Activated CD8-positive, alpha-beta memory T cell treated with anti-CD3 and anti-CD28 coated beads for 4 hours (primary cell): ENCODE measurements at regions not wholly inside any gene's neighbourhood (a gene's known extent, or its start where the extent isn't known, plus 50 kb on each side); places are given as distances from the start of the nearest gene placed in this dataset.

Experiments used
- DNase-seq, 2 donors: peaks; one replicate each; pipeline ENCODE4 v3.0.0-alpha.2; 2020; ENCODE audit warnings: low read depth in 2 of 2

DNA sequence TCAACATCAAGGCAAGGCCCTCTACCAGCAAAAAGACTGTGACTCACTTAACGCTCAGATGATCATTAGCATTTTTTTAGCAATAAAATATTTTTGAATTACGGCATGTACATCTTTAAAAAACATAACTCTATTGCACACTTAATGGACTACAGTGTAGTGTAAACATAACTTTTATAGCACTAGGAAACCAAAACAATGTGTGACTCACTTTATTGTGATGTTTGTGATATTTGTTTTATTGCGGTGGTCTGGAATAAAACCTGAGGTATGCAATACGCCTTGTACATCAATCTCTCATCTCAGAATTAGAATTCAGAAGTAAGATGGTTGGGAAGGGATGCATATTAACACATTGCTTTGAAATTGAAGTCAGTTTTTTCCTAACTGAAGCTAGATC, 106.9 kb upstream of the PTCH1 start:
- DNase-seq, result no peak

DNA sequence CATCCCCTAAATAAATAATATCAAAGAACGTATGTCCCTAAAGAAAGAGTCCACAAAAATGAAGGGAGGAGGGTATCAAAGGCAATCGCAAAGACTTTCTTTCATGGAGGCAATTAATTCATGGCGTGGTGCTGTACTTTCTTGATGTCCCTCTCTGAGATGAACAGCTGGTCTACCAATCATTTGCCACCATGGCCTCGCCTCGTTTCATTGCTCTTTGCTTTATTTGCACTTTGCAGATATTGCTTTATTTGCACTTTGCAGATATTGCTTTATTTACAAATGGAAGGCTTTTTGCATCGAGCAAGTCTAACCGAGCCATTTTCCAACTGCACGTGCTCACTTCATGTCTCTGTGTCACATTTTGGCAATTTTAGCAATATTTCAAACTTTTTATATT, 104.0 kb upstream of the PTCH1 start:
- no peak for DNase-seq

DNA sequence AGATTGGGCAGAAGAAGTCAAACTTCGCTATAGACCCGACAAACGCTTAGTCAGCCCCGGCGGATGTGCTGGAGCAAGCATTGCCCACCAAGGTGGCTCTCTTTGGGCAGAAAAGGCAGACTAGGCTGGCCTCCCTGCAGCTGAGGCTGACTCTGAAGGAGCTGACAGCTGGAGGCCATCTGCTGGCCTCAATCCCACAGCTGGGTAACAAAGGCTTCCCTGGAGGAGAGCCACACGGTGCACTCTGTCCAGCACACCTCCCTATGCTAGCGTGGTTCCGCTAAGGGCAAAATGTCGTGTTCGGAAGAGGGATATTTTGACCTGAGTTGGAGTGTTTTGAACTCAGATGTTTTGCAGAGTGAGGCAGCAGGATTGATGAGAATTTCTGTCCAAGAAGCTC, 103.5 kb upstream of the PTCH1 start:
- no peak for DNase-seq

DNA sequence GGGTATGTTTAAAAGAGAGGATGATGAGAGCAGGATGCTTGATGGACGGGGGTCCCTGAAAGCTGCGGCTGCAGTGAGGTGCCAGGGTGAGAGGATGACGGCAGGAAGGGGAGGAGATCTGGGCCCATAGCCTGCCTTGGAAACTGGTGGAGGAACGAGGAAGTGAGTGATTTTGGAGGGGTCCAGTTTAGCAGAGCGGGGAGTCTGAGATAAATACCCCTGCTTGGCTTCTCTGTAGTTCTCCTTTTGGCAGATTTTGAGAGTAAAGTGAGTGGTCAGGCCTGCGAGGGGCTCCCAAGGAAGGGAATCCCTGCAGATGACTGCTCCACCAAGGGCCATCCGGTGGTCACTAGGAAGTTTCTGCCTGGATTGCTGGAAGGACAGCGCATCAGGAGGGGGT, 98.5 kb upstream of the PTCH1 start:
- DNase-seq, result no peak

DNA sequence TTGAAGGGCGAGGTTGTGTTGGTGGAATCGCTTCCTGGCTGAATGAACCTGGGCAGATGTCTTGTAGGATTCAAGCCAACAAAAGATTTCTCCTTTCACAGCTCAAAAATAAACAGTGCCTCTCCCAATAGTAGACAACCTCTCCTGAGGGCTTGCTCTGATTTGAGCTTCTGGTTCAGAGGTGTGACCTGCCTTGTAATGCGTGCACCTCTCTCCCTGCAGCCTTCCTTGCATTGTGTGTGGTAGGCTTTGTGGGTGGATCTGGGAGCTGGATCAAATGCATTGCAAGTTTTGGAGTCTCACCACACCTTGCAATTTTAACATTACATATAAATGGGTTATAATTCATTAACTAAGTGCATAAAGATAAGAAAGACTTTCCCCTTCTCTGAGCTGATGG, 96.9 kb upstream of the PTCH1 start:
- DNase-seq, result no peak

DNA sequence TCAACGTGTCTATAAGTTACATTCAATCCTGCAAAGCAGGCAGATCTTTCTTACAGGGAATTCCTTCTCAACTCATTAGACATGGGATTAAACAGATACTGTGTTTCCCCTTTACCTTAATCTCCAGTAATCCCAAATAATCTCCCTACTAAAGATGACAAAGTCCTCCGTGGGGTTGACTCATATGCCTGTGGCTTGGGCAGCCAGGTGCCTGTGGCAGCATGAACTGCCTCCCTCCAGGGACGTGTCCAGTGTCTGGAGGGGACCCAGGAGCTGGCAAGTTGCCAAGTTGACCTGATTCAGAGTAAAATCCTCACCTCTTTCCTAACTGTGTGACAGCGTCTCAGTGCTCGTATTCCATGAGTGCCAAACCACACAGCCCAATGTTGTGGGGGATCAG, 94.6 kb upstream of the PTCH1 start:
- DNase-seq, result no peak

DNA sequence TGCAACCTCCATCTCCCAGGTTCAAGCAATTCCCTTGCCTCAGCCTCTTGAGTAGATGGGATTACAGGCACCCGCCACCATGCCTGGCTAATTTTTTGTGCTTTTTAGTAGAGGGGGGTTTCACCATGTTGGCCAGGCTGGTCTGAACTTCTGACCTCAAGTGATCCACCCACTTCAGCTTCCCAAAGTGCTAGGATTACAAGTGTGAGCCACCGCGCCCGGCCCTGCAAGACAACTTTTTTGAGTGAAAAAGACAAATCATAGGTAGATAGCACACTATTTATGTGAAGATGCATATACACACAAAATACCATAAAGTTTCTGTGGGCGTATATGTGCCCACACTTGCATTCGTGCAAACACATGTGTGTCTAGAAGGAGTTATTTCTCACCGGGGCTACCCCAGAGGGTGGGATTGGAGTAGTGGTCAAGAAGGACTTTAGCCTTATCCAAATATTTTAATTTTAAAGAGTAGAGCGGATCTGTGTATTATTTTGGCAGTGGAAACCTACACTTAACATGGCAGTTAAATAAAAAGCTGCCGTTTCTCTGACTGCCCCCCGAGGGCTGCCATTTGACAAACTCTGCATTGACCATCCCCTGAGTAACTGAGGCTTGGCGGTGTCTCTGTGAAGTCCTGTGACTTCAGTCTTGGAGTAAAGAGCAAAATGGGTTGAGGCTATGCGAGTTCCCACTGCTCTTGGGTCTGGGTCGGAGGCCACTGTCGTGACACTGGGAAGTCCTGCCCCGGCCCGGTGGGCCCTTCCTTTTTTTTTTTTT, 93.4 kb upstream of the PTCH1 start:
- DNase-seq, result no peak

DNA sequence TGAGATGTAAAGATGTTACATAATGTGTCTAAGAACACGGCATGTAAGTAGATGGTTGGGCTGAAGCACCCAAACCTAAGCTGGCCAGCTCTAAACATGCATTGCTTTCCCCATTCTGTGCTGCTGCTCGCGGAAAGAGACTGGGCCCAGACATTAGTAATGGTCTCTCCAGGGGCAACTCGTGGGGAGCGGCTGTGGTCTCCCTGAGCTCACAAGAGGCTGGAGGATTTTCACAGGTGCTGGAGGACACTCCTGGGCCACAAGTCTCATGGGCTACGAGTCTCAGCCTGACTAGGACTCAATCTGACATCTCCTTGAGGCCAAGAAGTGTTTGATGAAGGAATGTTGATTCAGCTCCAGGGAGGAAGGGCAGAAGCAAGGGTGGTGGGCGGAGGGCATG, 92.7 kb upstream of the PTCH1 start:
- DNase-seq, result no peak

DNA sequence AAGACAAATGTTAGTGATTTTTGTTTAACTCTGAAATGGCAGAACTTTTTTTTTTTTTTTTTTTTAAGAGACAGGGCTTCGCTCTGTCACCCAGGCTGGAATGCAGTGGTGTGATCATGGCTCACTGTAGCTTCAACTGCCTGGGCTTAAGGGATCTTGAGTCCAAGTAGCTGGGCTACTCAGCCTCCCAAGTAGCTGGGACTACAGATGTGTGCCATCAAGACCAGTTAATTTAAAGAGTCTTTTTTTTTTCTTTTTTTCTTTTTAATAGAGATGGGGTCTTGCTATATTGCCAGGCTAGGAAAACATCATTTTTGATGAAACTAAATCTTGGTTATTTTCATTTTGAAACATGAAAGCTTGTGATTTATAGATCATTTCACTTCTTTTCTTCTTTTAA, 91.6 kb upstream of the PTCH1 start:
- no peak for DNase-seq

DNA sequence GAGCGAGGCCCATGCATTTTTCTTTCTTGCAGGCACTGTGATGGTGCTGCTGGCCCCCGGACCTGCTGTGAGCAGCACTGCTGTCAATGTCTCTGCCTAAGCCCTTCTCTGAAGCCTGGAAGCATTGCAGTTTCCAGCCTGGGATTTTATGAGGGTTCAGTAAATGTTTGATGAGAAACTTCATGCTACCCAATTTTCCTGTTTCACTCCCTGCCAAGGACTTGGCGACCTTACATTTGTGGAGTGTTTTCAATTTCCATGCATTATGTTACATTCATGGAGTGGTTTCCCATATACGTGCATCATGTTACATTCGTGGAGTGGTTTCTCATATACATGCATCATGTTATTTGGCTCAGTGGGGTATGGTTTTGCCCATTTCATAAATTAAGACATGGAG, 90.7 kb upstream of the PTCH1 start:
- no peak for DNase-seq

DNA sequence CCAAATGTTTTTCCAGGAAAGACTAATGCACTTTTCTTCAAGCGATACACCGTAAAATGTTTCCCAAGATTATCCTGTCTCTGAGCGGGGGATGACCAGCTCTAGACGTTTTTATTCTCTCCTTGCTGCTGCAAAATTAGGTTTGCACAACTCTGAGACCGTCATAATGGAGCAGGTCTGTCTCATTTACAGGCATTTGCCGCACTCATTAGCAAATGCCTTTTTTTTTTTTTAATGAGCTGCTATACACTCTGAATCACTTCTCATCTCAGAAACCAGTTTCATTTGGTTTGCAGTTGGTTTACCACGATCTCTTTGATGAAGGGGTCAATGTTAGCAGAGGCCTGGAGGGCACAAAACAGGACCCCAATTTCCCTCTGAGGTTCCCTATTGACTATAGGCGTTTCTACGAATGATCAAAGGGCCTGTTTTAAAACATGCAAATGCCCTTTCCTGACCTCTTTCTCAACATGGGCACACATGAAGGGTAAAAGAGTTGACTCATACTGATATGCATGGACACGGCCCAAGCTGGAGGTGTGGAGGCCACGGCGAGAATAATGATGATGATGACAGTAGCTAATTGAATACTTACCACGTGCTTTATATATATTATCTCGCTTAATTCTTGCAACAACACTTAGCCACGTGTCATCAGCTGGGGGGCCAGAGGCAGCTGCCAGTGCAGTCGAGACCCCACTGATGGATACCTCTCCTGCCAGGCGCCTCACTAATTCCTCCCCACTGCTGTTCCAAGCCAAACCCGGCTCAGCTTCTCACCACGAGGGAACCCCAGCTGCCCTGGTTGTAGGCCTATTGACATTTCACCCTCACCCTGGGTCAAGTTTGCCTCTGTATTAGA, 89.9 kb upstream of the PTCH1 start:
- no peak for DNase-seq

DNA sequence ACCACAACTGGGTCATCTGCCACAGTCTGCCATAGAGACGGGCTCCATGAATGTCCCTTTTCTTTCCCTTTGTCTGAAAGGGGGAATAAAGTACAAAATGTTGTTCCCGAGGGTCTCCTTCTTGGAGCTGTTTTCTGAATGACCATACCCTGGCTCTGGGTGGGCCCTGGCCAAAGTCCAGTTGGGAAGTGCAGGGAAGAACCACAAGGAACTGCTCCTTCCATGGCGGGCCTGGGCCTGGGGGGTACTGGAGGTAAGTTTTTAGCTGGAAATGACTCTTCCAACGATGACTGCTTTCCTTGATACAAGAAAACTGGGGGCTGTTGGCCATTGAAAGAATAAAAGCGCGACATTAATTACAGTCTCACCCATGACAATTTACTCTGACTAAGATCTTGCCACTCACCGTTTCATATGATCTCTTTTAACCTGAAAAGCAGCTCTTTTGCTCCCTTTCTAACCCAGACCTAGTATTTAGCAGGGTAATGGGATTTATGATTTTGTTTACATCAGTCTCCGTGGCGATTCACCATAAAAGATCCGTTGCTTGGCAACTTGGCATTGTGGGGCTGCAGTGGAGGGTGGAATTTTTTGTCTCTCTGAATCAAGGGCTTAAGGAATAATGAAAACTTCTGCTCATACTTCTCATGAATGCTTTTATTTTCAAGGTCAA, 89.2 kb upstream of the PTCH1 start:
- DNase-seq, result no peak

DNA sequence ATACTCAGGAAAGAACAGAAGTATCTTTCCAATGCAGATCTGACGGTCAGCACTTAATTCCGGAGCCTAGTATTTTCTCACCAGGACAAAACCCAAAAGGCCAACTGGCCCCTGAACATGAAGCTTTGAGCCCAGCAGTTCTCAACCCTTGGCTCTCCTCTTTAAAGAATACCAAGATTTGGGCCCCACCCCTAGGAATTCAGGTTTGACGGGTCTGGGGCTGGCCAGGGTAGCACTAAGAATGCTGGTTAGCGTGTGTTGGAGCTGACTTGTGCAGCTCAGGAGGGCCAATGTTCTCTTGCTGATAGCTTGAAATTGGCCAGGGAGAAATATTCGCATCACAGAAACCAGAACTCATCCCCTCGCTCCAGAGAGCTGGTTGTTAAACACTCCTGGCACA, 88.3 kb upstream of the PTCH1 start:
- DNase-seq, result no peak

DNA sequence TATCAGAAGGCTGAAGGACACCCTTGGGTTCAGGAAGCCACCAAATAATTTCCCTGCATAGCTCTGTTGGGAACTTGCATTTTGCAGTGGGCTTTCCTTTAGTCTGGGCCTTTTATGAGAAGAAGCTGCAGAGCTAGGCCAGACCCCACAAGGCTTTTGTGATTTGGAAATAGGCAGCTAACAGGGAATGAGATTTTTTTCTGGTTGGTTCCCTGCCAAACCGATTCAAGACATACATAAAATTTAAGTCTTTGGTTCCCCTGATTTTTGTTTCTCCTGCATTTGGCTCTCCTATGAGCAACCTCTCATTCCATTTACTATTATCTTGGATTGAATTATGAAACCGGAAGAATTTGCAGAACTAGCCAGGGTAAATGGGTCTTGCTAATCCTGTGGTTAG, 81.5 kb upstream of the PTCH1 start:
- no peak for DNase-seq

DNA sequence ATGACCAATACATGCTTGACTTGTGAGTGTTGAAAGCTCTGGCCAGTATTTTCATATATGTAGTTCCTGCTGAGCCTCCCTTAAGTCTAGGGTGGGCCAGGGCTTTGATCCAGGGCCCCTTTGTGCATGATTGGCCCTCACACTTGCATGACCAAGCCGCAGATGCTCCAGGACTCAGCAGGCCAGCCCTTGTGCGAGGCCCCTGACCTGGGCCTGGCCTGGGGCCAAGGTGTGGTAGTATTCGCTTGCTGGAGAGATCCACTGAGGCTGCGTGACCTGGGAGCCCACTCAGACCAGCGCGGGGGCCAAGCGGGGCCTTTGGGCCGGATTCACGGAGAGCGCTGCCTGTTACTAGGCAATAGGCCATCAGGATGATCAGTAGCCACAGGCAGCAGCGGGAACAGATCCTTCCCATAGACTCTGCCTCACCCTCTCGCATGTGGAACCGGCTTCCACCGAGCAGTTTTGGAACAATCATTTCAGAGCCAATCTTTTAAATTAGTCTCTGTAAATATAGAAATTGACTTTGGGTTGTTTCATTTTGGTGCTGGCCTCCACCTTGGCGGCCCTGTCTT, 79.0 kb upstream of the PTCH1 start:
- DNase-seq, result no peak

DNA sequence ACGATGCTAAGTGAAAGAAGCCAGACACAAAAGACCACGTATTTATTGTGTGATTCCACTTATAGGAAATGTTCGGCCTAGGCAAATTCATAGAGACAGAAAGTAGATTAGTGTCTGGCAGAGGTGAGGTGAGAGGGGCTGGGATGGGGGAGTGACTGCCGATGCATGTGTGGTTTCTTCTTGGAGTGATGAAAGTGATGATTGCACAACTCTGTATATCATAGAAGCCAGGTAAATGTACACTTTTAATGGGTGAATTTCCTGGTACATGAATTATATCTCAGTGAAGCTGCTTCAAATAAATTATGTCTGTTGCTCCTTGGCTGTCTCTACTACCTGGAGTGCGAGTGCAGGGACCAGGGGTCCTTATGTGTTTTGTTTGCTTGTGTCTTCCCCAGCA, 76.2 kb upstream of the PTCH1 start:
- DNase-seq, result no peak

DNA sequence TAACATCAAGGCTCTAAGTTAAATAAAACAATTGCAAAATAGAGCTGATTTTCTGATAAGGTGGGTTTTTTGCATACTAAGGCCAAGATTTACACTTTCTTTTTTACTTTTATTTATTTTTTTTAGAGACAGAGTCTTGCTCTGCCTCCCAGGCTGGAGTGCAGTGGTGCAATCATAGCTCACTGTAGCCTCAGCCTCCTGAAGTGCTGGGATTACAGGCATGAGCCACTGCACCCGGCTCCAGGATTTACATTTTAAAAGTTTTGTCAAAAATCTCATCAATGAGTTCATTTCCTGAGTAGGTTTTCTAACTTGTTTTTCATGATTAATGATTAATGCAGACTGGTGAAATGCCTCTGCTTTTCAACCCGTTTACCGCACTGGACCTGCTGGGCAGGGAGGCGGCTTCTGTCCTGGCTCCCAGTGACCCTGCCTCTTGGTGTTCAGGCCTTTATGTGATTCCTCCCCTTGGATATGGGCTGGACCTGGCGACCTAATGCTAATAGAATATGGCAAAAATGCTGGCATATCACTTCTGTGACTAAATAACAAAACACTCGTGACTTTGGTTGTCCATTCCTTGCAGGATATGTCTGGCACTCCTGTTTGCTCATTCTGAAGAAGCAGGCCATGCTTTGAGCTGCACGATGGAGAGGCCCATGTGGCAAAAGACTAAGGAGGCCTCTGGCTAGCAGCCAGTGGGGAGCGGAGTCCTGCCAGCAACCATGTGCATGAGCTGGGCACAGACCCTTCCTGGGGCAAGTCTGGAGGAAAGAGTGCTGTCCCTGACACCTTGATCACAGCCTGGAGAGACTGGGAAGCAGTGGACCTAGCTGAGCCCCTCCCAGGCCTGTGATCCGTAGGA, 72.2 kb upstream of the PTCH1 start:
- DNase-seq, result no peak

DNA sequence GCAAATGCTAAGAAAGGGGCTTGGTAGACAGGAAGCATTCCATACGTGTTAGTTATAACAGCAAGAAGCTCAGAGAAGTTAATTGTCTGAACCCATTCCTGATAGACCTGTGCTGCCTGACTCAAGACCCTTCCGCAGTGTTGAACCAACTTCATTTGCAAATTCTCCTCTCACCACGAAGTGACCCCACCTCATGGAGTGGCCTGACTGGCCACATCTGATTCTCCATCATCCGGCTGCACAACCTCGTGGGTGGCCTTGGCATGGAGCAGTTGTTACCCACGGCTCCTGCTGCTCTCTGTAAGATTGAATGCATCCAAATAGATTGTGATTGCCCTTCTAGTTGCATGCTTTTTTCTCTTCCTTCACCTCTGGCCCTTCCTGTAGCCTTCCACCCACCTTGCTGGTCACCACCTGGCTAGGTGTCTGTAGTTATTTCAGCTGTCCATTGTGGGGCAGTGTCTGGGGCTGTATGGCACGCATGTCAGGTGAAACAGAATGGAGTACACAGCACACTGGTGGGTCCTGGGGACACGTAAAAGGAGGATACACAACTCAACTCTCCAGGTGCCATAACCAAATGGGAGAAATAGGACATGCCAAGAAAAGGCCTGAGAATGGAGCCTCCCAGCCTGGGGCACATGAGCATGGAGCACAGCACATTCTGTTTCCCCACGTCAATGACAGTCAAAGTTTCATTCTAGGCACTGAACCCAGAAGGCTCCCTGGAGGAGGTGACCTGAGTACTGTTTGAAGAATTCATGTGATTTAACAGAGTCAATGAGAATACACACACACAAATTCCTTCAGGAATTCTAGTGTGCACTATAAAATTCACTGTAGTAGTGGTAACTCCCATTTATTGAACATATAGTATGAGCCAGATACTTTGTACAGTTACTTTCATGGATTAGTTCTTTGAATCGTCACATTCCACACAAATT, 70.5 kb upstream of the PTCH1 start:
- DNase-seq, result no peak

DNA sequence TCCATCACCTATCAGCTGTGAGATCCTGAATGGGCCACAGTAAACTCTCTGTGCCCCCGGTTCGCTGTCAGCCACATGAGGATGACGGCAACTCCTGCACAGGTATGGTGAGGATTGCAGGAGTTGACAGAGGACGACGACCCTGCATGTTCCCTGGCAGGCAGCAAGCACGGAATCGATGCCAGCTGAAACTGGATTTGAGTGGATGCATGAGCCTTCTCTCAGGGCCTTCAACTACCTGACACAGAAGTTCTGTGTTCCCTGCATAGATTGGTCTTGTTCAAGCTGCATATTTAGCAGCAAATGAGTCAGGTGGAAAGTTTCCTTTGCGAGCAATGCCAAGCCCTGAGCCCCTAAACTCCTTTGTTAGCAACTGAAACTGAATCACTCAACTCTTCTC, 69.6 kb upstream of the PTCH1 start:
- DNase-seq, result no peak

DNA sequence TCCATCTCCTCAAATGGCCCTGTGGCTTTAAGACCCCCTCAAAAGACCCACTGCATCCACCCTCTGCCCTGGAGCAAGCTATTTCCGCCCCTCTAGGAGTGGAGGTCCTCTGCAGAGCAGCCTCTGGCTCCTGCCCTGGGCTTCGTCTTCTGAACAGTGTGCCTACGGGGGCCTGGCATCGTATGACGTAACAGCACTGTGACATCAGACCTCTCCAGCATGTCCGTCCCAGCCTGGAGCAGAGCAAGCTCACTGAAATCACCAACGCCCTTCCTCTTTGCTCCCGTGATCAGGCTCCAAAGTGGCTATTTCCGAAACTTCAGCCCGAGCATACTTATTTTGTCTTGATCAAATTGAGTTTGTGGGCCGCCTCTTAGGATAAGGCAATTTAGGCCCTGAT, 69.1 kb upstream of the PTCH1 start:
- DNase-seq, result no peak
